HepG2 (cell line): ENCODE measurements at regions not wholly inside any gene's neighbourhood (a gene's known extent, or its start where the extent isn't known, plus 50 kb on each side); places are given as distances from the start of the nearest gene placed in this dataset.

Source experiments
- ATAC-seq: fragments of 200-7000 bp; cut with Tn5 transposase; 3 replicates; pipeline ENCODE4 v1.9.1; 2020; ENCODE audit warnings: mild to moderate bottlenecking, moderate library complexity
- BruUV-seq: library from RNA; stranded (reverse); fragments of 400-500 nt; replicated peaks from 2 replicates; lab custom pipeline; 2021; lab: Mats Ljungman, UMichigan
- CTCF ChIA-PET: fragments of 300-600 bp; formaldehyde crosslinking; extraction: SDS; loops from one replicate; lab custom pipeline; 2021; ENCODE audit warnings: low total read pairs, inconsistent platforms, low intra/inter-chr PET ratio; lab: Yijun Ruan, JAX
- POLR2A ChIA-PET: fragments of 350-600 bp; sonication (Branson Sonifier 250); formaldehyde crosslinking; loops from one replicate; lab custom pipeline; 2020; ENCODE audit warnings: antibody characterized with exemption, inconsistent platforms; lab: Yijun Ruan, JAX
- DNase-seq: peaks from one replicate; pipeline ENCODE4 v3.0.0-alpha.2; 2015; ENCODE audit warnings: low spot score
- FAIRE-seq: peaks from 3 replicates; lab custom pipeline; 2011; peaks lifted over from hg19 to GRCh38; lab: Jason Lieb, UNC
- H2AFZ ChIP-seq: one replicate; pipeline ENCODE4 v1.6.1; 2011; ENCODE audit warnings: low read length, inconsistent platforms
- H3K27ac ChIP-seq: fragments of 300-600 bp; 3 replicates; pipeline ENCODE4 v1.8.0; 2011; ENCODE audit warnings: mixed run types, mild to moderate bottlenecking, mixed read lengths, low read length, inconsistent platforms; ENCODE audit not compliant: insufficient read depth; ENCODE audit errors: extremely low read length
- H3K27me3 ChIP-seq, 2 experiments: fragments of 200-600 bp in 1 of 2; 2 replicates in 1 of 2; 3 replicates in 1 of 2; pipeline versions ENCODE4 v1.6.0 to v1.8.0; 2011; ENCODE audit warnings: low read length in 2 of 2, mild to moderate bottlenecking in 2 of 2, moderate library complexity in 2 of 2, inconsistent platforms in 1 of 2; ENCODE audit not compliant: insufficient read depth in 2 of 2, control insufficient read depth in 1 of 2
- H3K36me3 ChIP-seq, 2 experiments: fragments of 200-600 bp in 1 of 2; replicated peaks in 1 of 2; 2 replicates in 1 of 2; 3 replicates in 1 of 2; pipeline versions ENCODE4 v1.5.1 to v1.8.0; 2011; ENCODE audit warnings: low read length in 2 of 2, inconsistent platforms in 1 of 2; ENCODE audit not compliant: insufficient read depth in 2 of 2, control insufficient read depth in 1 of 2
- H3K4me1 ChIP-seq: 2 replicates; pipeline ENCODE4 v1.5.1; 2012; ENCODE audit warnings: low read length, inconsistent platforms; ENCODE audit not compliant: insufficient read depth
- H3K4me2 ChIP-seq: 2 replicates; pipeline ENCODE4 v1.6.0; 2011; ENCODE audit warnings: low read depth, low read length, inconsistent platforms
- H3K4me3 ChIP-seq, 3 experiments: fragments of 200-600 bp in 1 of 3; sonication (generic), shearing (Covaris generic) in 1 of 3; replicated peaks in 1 of 3; 2 replicates each; pipeline ENCODE4 v1.5.1; 2011 to 2016; ENCODE audit warnings: low read length in 3 of 3, inconsistent platforms in 2 of 3, low read depth in 2 of 3, mild to moderate bottlenecking in 2 of 3, control low read depth in 1 of 3, mixed read lengths in 1 of 3; ENCODE audit not compliant: insufficient read depth in 1 of 3
- H3K79me2 ChIP-seq: one replicate; pipeline ENCODE4 v1.6.1; 2011; ENCODE audit warnings: low read length, inconsistent platforms; ENCODE audit not compliant: insufficient read depth
- H3K9ac ChIP-seq: 2 replicates; pipeline ENCODE4 v1.6.0; 2011; ENCODE audit warnings: mild to moderate bottlenecking, low read depth, low read length, inconsistent platforms; ENCODE audit not compliant: insufficient read depth
- H3K9me3 ChIP-seq: 2 replicates; pipeline ENCODE4 v1.5.1; 2012; ENCODE audit warnings: mild to moderate bottlenecking, low read length
- H4K20me1 ChIP-seq: 2 replicates; pipeline ENCODE4 v1.6.0; 2011; ENCODE audit warnings: inconsistent platforms, mild to moderate bottlenecking, low read length, moderate library complexity; ENCODE audit not compliant: insufficient read depth
- RNF2 ChIP-seq: fragments of 450-650 bp; conservative IDR thresholded peaks from 2 replicates; pipeline ENCODE4 v1.6.1; 2016; ENCODE audit warnings: low read depth
- SATB2 ChIP-seq: sonication (generic); formaldehyde crosslinking; IDR thresholded peaks from 2 replicates; pipeline ENCODE4 v1.5.0; 2020; ENCODE audit warnings: missing genetic modification reagents
- SIX4 ChIP-seq: sonication (generic); formaldehyde crosslinking; IDR thresholded peaks from 2 replicates; pipeline ENCODE4 v1.4.0; 2020; ENCODE audit warnings: missing genetic modification reagents
- SNAPC2 ChIP-seq: sonication (generic); formaldehyde crosslinking; IDR thresholded peaks from 2 replicates; pipeline ENCODE4 v1.8.1; 2022; ENCODE audit warnings: mild to moderate bottlenecking, missing genetic modification reagents
- SRSF1 ChIP-seq: fragments of 200-400 bp; formaldehyde crosslinking; optimal IDR thresholded peaks from 2 replicates; pipeline ENCODE3; 2017; ENCODE audit warnings: mild to moderate bottlenecking, low read depth, low read length, moderate library complexity
- TAF15 ChIP-seq: fragments of 200-400 bp; formaldehyde crosslinking; IDR thresholded peaks from one replicate; pipeline ENCODE4 v1.6.1; 2018; ENCODE audit warnings: mild to moderate bottlenecking, low read depth, low read length; ENCODE audit not compliant: poor library complexity, severe bottlenecking
- TEAD2 ChIP-seq: sonication (generic); formaldehyde crosslinking; IDR thresholded peaks from 2 replicates; pipeline ENCODE4 v1.9.0; 2021; ENCODE audit warnings: missing genetic modification reagents
- ZNF562 ChIP-seq: sonication (generic); formaldehyde crosslinking; IDR thresholded peaks from 2 replicates; pipeline ENCODE4 v1.8.0; 2022; ENCODE audit warnings: missing genetic modification reagents, borderline replicate concordance
- ZNF567 ChIP-seq: sonication (generic); formaldehyde crosslinking; IDR thresholded peaks from 2 replicates; pipeline ENCODE4 v1.8.1; 2023; ENCODE audit warnings: mild to moderate bottlenecking, missing genetic modification reagents, borderline replicate concordance
- ZNF569 ChIP-seq: sonication (generic); formaldehyde crosslinking; IDR thresholded peaks from 2 replicates; pipeline ENCODE4 v1.5.0; 2020; ENCODE audit warnings: mild to moderate bottlenecking, missing genetic modification reagents, moderate library complexity, borderline replicate concordance
- WGBS: methylation state at CpG from one replicate; pipeline ENCODE4 v1.1.6; 2017; ENCODE audit warnings: low lambda C conversion rate; 5-methylcytosine and 5-hydroxymethylcytosine counted together
- in situ Hi-C: cut with HindIII; loops from 2 replicates; pipeline ENCODE4 v1.10.0; 2017; ENCODE audit warnings: low pct_unique_long_range_greater_than_20kb; ENCODE audit not compliant: extremely low pct_ligation_motif_present
- intact Hi-C: fragments of 100-400 bp; cut with micrococcal nuclease; formaldehyde crosslinking; loops from one replicate; pipeline ENCODE4 v1.10.0; 2022; ENCODE audit not compliant: unreplicated experiment
- TF ChIP-seq, protein P1 (sequence below): IDR thresholded peaks from 2 replicates; pipeline ENCODE4 v1.6.1; 2018; ENCODE audit warnings: missing genetic modification reagents, mild to moderate bottlenecking, missing compliant biosample characterization
- TF ChIP-seq, protein P2 (sequence below): sonication (generic); formaldehyde crosslinking; IDR thresholded peaks from 2 replicates; pipeline ENCODE4 v1.4.0; 2020; ENCODE audit warnings: missing genetic modification reagents
- TF ChIP-seq, protein P3 (sequence below): IDR thresholded peaks from 2 replicates; pipeline ENCODE4 v1.6.1; 2016; ENCODE audit warnings: low read depth, borderline replicate concordance
- TF ChIP-seq, protein P4 (sequence below): sonication (generic); formaldehyde crosslinking; IDR thresholded peaks from 2 replicates; pipeline ENCODE4 v1.5.0; 2020; ENCODE audit warnings: mild to moderate bottlenecking, missing genetic modification reagents
- TF ChIP-seq, protein P5 (sequence below): IDR thresholded peaks from 2 replicates; pipeline ENCODE4 v1.6.1; 2016; ENCODE audit warnings: mild to moderate bottlenecking

DNA sequence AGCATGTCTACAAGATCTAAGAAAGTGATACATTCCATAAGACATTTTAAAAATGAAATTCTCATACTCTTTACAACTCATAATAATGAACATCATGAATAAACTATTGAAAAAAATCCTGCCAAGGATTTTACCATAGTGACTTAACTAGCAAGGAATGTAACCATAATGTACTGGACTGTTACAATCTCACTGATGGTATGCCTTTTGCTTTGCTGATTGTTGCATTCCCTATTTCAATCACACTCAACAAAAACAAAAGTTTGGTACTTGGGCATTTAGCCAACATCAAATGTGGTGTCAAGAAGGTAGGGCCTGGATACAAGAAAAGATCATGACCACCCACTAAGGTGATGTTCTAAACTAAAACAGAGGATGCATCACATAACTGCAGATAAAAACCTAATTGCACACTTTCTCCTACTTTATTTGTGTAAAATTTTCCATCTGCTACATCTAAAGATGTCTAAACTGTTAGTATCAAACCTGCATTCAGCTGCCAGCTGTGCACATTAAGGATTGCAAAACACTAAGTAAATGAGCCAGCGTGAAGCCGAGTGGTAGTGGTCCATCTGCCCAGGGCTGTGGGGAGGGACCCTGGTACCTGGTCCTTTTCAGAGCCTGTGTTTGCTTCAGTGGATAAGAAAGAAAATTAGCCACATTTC is 564.4 kb downstream of the ZEB2 start (continued):
- TF ChIP-seq, protein P1, sequence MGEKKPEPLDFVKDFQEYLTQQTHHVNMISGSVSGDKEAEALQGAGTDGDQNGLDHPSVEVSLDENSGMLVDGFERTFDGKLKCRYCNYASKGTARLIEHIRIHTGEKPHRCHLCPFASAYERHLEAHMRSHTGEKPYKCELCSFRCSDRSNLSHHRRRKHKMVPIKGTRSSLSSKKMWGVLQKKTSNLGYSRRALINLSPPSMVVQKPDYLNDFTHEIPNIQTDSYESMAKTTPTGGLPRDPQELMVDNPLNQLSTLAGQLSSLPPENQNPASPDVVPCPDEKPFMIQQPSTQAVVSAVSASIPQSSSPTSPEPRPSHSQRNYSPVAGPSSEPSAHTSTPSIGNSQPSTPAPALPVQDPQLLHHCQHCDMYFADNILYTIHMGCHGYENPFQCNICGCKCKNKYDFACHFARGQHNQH = no peak
- no peak for TF ChIP-seq RNF2

DNA sequence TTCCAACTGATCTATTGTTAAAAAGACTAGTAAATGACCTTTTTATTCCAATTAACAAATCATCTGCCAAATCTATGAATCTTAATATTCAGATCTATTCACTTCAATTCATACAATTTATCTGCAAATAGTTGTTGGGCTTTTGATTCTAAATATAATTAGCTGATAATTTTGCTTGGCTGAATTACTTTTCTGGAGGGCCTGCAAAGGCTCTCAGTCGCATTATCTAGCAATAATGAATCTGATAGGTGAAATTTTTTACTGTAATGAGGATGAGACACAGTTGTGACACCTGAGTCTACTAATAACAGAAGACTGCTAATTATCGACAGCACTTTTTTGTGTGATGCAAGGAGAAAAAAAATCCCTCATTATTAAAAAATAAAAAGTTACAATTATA is 565.1 kb downstream of the ZEB2 start:
- Histone ChIP-seq H3K79me2 (no peaks in the 10 kb centered on the region), H3K4me1 (no peaks in the 10 kb centered on the region), H3K4me3 (no peak overlapping the region), H4K20me1 (no peaks in the 10 kb centered on the region), H3K27me3 (no peaks in the 10 kb centered on the region), H3K4me2 (no peak overlapping the region), H3K36me3 (no peaks in the 10 kb centered on the region), H2AFZ (no peak overlapping the region), H3K27ac (no peak overlapping the region), H3K9me3 (no peaks in the 10 kb centered on the region), H3K9ac (no peak overlapping the region)
- DNase-seq = no peak
- FAIRE-seq = no peak
- in situ Hi-C loops = no loop called here
- ATAC-seq = no peak
- BruUV-seq = no TSS peak
- WGBS = 34% methylated on average over 2 of the region's 2 CpGs
- POLR2A ChIA-PET = no interaction called here
- intact Hi-C loops = no loop called here
- CTCF ChIA-PET = no interaction called here
- TF ChIP-seq SRSF1 (no peak), ZNF562 (no peak), TEAD2 (no peak), ZNF567 (CRISPR knock-in tag) (no peak), TAF15 (no peak), SATB2 (CRISPR knock-in tag) (no peak), SNAPC2 (CRISPR knock-in tag) (no peak), SIX4 (CRISPR knock-in tag) (no peak), ZNF569 (CRISPR knock-in tag) (no peak)
- TF ChIP-seq, protein P2, sequence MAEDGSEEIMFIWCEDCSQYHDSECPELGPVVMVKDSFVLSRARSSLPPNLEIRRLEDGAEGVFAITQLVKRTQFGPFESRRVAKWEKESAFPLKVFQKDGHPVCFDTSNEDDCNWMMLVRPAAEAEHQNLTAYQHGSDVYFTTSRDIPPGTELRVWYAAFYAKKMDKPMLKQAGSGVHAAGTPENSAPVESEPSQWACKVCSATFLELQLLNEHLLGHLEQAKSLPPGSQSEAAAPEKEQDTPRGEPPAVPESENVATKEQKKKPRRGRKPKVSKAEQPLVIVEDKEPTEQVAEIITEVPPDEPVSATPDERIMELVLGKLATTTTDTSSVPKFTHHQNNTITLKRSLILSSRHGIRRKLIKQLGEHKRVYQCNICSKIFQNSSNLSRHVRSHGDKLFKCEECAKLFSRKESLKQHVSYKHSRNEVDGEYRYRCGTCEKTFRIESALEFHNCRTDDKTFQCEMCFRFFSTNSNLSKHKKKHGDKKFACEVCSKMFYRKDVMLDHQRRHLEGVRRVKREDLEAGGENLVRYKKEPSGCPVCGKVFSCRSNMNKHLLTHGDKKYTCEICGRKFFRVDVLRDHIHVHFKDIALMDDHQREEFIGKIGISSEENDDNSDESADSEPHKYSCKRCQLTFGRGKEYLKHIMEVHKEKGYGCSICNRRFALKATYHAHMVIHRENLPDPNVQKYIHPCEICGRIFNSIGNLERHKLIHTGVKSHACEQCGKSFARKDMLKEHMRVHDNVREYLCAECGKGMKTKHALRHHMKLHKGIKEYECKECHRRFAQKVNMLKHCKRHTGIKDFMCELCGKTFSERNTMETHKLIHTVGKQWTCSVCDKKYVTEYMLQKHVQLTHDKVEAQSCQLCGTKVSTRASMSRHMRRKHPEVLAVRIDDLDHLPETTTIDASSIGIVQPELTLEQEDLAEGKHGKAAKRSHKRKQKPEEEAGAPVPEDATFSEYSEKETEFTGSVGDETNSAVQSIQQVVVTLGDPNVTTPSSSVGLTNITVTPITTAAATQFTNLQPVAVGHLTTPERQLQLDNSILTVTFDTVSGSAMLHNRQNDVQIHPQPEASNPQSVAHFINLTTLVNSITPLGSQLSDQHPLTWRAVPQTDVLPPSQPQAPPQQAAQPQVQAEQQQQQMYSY (CRISPR knock-in tag) = no peak
- TF ChIP-seq, protein P3, sequence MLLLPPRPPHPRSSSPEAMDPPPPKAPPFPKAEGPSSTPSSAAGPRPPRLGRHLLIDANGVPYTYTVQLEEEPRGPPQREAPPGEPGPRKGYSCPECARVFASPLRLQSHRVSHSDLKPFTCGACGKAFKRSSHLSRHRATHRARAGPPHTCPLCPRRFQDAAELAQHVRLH = no peak
- TF ChIP-seq, protein P4, sequence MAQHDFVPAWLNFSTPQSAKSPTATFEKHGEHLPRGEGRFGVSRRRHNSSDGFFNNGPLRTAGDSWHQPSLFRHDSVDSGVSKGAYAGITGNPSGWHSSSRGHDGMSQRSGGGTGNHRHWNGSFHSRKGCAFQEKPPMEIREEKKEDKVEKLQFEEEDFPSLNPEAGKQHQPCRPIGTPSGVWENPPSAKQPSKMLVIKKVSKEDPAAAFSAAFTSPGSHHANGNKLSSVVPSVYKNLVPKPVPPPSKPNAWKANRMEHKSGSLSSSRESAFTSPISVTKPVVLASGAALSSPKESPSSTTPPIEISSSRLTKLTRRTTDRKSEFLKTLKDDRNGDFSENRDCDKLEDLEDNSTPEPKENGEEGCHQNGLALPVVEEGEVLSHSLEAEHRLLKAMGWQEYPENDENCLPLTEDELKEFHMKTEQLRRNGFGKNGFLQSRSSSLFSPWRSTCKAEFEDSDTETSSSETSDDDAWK (CRISPR knock-in tag) = no peak
- TF ChIP-seq, protein P5, sequence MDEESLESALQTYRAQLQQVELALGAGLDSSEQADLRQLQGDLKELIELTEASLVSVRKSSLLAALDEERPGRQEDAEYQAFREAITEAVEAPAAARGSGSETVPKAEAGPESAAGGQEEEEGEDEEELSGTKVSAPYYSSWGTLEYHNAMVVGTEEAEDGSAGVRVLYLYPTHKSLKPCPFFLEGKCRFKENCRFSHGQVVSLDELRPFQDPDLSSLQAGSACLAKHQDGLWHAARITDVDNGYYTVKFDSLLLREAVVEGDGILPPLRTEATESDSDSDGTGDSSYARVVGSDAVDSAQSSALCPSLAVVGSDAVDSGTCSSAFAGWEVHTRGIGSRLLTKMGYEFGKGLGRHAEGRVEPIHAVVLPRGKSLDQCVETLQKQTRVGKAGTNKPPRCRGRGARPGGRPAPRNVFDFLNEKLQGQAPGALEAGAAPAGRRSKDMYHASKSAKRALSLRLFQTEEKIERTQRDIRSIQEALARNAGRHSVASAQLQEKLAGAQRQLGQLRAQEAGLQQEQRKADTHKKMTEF = no peak
